ENCODE measurements at regions not wholly inside any gene's neighbourhood (a gene's known extent, or its start where the extent isn't known, plus 50 kb on each side); places are given as distances from the start of the nearest gene placed in this dataset.

- no peak for TF ChIP-seq CTCF (conservative IDR thresholded peaks at IDR 0.05; ENCODE audit: low read depth, low read length)
- no peak for TF ChIP-seq EZH2 (IDR thresholded peaks at IDR 0.05; ENCODE audit: borderline replicate concordance, low read depth, low read length, poor library complexity, severe bottlenecking)
Observed at GRCh38 chr5:73337586-73338255, 110.9 kb downstream of the FOXD1 start.

Data from A673 (cell line).